ENCODE measurements at regions not wholly inside any gene's neighbourhood (a gene's known extent, or its start where the extent isn't known, plus 50 kb on each side); places are given as distances from the start of the nearest gene placed in this dataset.

- Histone ChIP-seq H3K9me3 (replicated peaks; ENCODE audit: control insufficient read depth, insufficient read depth, low read length) (no peaks in the 10 kb centered on the region), H3K9ac (ENCODE audit: control insufficient read depth, insufficient read depth, low read length) (no peak overlapping the region), H3K4me2 (ENCODE audit: control insufficient read depth, insufficient read depth) (no peak overlapping the region), H3K27me3 (replicated peaks in 1 of 2; ENCODE audit: control insufficient read depth in 2 of 2, insufficient read depth in 2 of 2, low read length in 1 of 2) (no peaks in the 10 kb centered on the region; a peak in 1 of 4 replicates), H2AFZ (ENCODE audit: control insufficient read depth, low read depth, low read length) (no peak overlapping the region), H3K4me1 (ENCODE audit: control insufficient read depth, insufficient read depth, low read length) (no peaks in the 10 kb centered on the region), H3K27ac (ENCODE audit: control insufficient read depth, insufficient read depth) (no peak overlapping the region), H3K4me3 (no peak overlapping the region), H3K36me3 (ENCODE audit: control insufficient read depth in 2 of 2, insufficient read depth in 2 of 2, low read length in 1 of 2) (no peaks in the 10 kb centered on the region), H4K20me1 (ENCODE audit: control insufficient read depth, insufficient read depth) (no peaks in the 10 kb centered on the region), H3K79me2 (ENCODE audit: control insufficient read depth, insufficient read depth, low read length) (no peaks in the 10 kb centered on the region)
- TF ChIP-seq CBX5 (IDR thresholded peaks at IDR 0.05; ENCODE audit: low read depth) (no peak), CREB1 (IDR thresholded peaks at IDR 0.05; ENCODE audit: low read depth) (no peak), LARP7 (IDR thresholded peaks at IDR 0.05) (no peak), E2F8 (IDR thresholded peaks at IDR 0.05; ENCODE audit: low read depth, partially characterized antibody) (no peak), MTA2 (IDR thresholded peaks at IDR 0.05; ENCODE audit: low read depth) (no peak), CHD1 (IDR thresholded peaks at IDR 0.05; ENCODE audit: low read depth, low read length) (no peak), ZNF207 (IDR thresholded peaks at IDR 0.05; ENCODE audit: borderline replicate concordance) (no peak), EGR1 (IDR thresholded peaks at IDR 0.05; ENCODE audit: borderline replicate concordance in 1 of 2, low read depth in 2 of 2, low read length in 2 of 2) (no peak), EP300 (IDR thresholded peaks at IDR 0.05; ENCODE audit: borderline replicate concordance in 1 of 2, control insufficient read depth in 1 of 2, low read depth in 2 of 2, low read length in 2 of 2) (no peak), TCF12 (IDR thresholded peaks at IDR 0.05; ENCODE audit: low read depth, low read length) (no peak), ZNF687 (IDR thresholded peaks at IDR 0.05) (no peak), ZNF274 (IDR thresholded peaks at IDR 0.05; ENCODE audit: insufficient read depth, insufficient read length) (no peak), ZNF217 (IDR thresholded peaks at IDR 0.05) (no peak), RELA (IDR thresholded peaks at IDR 0.05; ENCODE audit: borderline replicate concordance, partially characterized antibody) (no peak), RELB (IDR thresholded peaks at IDR 0.05; ENCODE audit: low read depth) (no peak)
- WGBS (ENCODE audit: insufficient coverage, insufficient replicate concordance, low lambda C conversion rate, missing lambda C conversion rate), result 0% methylated on average over 2 of the region's 2 CpGs
- BruUV-seq (replicated peaks), result no TSS peak
- ChIA-PET RAD21 (ENCODE audit: unreplicated experiment) (no interaction called here), POLR2A (interaction anchor here (0.6 kb wide), 1 partner anchor 213 kb away, joined by 4 read pairs; no protein-coding TSS in a partner anchor), SMC1A (ENCODE audit: uncharacterized antibody, unreplicated experiment) (interaction anchor here (1.7 kb wide), 1 partner anchor 10 kb away, joined by 5 read pairs; no protein-coding TSS in a partner anchor), CTCF (interaction anchor here (1.4 to 1.5 kb wide), 3 partner anchors 9 to 18 kb away, joined by 3 to 4 read pairs (median 4); no protein-coding TSS in a partner anchor)
- in situ Hi-C loops (cut with MboI) (no loop called here), intact Hi-C loops (cut with micrococcal nuclease; ENCODE audit: unreplicated experiment) (no loop called here)
- ATAC-seq (no peak), FAIRE-seq (no peak), DNase-seq (ENCODE audit: low read depth, low spot score) (no peak)
Measured at GRCh38 chr16:13848795-13849194, 71.2 kb upstream of the ERCC4 start.
